ENCODE measurements at regions not wholly inside any gene's neighbourhood (a gene's known extent, or its start where the extent isn't known, plus 50 kb on each side); places are given as distances from the start of the nearest gene placed in this dataset.
"Not testable (repeated sequence)": the region's sequence is repeated elsewhere in the genome, so short reads cannot be mapped to it uniquely, and the experiment has no call there.

DNA sequence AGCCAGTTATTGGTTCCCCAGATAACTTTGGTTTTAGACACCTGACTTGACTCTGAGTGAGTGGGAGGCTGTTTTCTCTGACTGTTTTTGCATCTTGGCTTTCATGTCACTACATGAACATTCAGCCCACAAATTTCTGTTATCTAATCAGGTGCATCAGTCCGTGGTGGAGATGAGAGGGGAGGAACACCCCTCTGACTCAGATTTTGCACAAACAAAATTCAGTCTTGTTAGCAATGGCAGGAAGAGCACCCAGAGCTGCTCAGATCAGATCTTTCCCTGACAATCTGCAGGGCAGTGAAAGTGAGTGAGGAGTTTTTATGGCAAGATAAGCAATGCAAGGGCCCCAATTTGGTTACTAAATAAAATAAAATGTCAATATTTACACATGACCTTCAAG, 307.2 kb upstream of the NOTCH2NLA start:
- not testable (repeated sequence) for TF ChIP-seq POLR2A (IDR thresholded peaks at IDR 0.05; ENCODE audit: low read depth, low read length); CEBPB (IDR thresholded peaks at IDR 0.05; ENCODE audit: low read depth, low read length); MAFK (IDR thresholded peaks at IDR 0.05; ENCODE audit: low read depth, low read length); MXI1 (IDR thresholded peaks at IDR 0.05; ENCODE audit: borderline replicate concordance, low read depth, low read length); MAZ (IDR thresholded peaks at IDR 0.05; ENCODE audit: borderline replicate concordance, low read depth, low read length); RAD21 (IDR thresholded peaks at IDR 0.05; ENCODE audit: low read length)
- TF ChIP-seq, protein P1, sequence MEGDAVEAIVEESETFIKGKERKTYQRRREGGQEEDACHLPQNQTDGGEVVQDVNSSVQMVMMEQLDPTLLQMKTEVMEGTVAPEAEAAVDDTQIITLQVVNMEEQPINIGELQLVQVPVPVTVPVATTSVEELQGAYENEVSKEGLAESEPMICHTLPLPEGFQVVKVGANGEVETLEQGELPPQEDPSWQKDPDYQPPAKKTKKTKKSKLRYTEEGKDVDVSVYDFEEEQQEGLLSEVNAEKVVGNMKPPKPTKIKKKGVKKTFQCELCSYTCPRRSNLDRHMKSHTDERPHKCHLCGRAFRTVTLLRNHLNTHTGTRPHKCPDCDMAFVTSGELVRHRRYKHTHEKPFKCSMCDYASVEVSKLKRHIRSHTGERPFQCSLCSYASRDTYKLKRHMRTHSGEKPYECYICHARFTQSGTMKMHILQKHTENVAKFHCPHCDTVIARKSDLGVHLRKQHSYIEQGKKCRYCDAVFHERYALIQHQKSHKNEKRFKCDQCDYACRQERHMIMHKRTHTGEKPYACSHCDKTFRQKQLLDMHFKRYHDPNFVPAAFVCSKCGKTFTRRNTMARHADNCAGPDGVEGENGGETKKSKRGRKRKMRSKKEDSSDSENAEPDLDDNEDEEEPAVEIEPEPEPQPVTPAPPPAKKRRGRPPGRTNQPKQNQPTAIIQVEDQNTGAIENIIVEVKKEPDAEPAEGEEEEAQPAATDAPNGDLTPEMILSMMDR (conservative IDR thresholded peaks at IDR 0.05; ENCODE audit: low read depth, low read length): not testable (repeated sequence)
